Stimulated activated CD8-positive, alpha-beta memory T cell treated with anti-CD3 and anti-CD28 coated beads, Interleukin-4, amount 100 ng/mL, for 4 hours (primary cell): ENCODE measurements at regions not wholly inside any gene's neighbourhood (a gene's known extent, or its start where the extent isn't known, plus 50 kb on each side); places are given as distances from the start of the nearest gene placed in this dataset.
A peak's percentile ranks its signal among the peaks of the same experiment; 100 is the strongest.

Experiments
- DNase-seq, 2 donors: peaks; one replicate each; pipeline ENCODE4 v3.0.0-alpha.2; 2020; ENCODE audit warnings: low read depth in 2 of 2, low spot score in 1 of 2

DNA sequence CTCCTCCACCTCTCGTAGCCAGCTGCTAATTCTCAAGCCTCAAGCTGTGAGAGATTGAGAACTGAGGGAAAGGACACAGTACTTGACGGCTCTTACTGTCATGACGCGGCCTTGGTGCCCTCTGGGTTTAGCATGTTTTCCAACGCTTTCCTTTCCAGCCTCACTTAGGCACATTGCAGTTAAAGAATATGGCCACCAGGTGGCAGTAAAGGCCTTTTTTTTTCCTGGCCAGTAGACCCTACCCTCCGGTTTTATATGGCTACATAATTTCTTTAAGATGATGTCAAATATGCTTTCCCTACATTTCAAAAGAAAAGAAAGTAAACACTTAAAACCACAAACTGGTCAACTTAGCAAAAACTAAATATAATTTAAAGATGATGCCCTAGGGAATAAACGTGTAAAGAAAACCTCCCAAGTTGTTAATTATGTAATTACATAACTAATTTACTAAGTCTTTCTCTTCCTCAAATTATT lies 56.8 kb upstream of the PRDX6 start:
- peak in 1 of 2 donors; percentile 11 for DNase-seq

DNA sequence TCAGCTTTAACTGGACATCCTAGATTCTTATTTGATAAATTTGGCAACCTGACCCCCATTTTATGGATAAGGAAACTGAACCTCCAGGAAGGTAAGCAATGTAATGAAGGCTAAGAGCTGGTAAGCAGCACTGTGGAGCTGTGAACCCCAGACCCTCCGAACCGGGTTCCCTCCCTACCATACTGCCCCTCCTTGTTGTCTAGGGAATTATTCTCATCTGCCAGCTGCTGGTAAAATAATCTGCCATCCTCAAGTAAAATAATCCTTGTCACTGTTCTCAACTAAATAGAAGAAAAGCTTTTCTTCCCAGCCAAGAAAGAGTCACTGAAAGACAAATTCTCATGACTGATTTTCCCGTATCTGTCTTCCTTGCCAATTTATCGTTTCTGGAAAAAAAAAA lies 55.8 kb upstream of the PRDX6 start:
- DNase-seq, result no peak

DNA sequence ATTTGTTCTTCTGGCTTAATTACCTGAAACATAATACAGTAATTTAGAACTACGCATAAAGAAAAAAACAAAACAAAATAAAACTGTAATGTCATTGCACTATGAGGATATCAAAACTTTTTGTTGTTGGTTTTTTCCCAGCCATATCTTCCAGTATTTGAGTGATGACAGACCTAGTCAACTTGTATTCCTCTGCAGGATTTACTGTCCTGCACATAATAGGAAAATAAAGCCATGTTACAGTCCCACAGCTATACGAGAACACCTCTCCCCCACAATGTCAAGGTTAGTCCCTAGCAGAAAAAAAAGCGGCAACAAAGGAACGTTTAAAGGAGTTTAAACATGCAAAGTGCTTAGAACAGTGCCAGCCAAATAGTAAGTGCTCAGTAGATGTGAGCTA lies 55.3 kb upstream of the PRDX6 start:
- no peak for DNase-seq

DNA sequence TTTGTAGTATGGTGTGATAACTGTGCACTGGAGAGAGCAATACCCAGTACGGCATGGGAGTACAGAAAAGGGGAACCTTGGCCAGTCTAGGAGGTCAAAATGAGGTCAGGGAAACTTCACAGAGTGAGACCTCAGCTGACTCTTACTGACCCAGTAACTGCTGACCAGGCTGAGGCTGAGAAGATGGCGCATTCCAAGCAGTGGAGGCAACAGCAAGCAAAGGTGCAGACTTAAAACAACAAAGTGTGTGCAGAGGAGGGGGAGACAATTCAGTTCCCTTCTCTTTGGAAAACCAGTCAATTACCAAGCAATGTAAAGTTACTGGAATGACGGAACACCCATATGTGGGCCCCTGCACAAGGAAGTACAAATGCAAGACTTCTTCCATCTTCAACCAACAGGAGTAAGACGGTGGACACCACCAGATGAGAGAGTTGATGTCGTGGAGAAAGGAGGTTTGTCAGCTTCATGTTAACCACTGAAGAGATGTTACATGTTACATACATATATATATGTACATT lies 54.6 kb upstream of the PRDX6 start:
- no peak for DNase-seq

DNA sequence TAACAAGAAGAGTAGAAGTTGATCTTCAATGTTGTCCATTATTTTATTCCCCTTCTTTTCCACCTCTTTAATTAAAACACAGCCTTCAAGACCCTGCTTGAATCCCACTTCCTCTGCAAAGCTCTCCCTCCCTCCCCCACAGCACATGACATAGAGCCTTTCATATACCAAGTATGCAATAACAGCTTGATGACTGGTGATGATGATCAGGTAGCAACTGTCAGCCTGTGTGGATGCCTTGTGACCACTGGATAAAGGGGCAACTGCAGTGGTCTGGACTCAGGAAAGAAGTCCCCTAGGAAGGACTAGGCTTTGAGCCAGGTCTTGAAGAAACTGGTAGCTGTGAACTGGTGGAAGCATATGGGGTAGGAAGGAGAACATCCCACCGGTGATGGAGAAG lies 53.8 kb upstream of the PRDX6 start:
- DNase-seq, result no peak

DNA sequence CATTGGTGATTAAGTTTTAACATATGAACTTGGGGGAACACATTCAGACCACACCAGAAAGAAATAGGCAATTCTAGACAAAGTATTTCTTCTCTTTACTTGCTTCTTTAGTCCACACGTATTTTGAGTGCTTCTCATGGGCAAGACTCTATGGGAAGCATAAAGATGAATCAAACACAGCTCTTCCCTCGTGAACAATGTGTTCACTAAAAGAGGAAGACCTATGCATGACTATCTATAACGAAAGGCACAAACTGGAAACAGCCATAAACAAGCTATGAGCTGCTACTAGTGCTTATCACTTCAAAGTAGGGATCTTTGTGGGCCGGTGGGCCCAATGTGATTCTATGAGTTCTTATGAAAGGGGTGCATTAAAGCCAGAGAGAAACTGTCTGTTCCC lies 53.0 kb upstream of the PRDX6 start:
- no peak for DNase-seq

DNA sequence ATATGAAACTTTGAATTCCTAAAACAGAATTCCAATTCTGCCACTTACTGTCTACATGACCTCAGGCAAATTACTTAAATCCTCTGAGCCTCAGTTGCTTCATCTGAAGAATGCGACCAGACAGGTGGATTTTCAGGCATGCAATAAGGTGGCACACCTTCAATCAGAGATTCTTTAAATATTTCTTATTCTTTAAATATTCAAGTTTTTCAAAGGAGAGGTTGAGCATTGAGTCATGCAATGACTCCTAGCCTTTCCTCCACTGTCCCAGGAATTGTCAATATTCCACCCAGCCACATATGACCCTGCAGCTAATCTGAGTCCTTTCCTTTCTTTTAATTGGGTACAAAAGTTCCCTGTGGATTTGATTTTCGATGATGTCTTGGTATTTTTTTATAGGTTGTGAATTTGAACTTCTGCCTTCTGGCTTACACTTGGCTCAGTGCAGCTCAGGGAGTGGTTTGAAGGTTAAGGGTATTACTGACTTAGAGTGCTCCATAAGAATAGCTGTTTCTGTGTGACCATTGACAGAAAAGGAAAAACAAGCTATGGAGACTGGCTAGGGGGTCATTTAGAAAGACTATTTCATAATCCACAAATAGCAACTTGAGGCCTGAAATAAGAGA lies 52.2 kb upstream of the PRDX6 start:
- no peak for DNase-seq

DNA sequence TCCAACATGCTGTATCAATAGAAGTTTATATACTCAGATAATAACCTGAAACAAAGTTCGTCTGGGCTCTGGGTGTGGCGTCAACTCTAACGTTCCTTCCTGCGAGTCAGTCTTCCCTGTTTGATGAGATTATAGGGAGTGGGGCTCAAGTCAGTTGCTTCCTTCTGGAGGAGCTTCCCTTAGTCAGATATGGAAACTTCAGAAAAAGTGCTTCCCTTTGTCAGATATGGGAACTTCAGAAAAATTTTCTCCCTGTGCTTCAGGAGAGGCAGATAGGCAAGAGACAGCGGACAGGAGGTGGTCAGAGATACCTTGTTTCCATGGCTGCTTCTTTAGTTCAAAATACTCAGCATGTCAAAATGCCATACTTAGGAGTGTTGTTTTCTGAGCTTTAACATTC lies 51.1 kb upstream of the PRDX6 start:
- no peak for DNase-seq

DNA sequence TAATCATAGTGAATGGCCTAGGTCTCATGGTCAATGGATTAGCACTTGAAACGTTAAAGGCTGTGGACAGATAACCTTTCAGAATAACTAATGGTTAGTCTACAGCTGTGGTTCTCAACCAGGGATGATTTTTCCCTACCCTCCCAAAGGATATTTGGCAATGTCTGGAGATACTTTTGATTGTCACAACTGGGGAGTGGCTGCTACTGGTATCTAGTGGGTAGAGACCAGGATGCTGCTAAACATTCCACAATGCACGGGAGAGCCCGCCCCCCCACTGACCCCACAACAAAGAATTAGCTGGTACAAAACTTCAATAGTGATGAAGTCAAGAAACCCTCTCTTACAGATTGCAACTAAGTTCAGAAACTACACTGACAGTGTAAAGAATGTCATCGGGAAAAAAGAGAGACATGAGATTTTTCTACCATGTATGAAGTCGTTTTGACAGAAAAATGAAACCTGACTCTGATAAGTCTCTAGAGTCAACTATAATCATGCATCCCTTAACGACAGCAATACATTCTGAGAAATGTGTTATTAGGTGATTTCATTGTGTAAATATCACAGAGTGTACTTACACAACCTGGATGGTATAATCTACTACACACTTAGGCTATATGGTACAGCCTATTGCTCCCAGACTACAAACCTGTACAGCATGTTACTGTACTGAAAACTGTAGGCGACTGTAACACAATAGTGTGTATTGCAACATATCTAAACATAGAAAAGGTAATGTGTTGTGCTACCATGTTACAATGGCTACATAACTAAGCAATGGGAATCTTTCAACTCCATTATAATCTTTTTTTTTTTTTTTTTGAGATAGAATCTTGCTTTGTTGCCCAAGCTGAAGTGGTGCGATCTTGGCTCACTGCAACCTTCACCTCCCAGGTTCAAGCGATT lies 49.7 kb upstream of the PRDX6 start:
- no peak for DNase-seq
